ENCODE measurements at regions not wholly inside any gene's neighbourhood (a gene's known extent, or its start where the extent isn't known, plus 50 kb on each side); places are given as distances from the start of the nearest gene placed in this dataset.

GRCh38 chr9:690517-691111 is 150.9 kb upstream of the DMRT1 start:
- dilution Hi-C loops (cut with MboI; ENCODE audit: extremely low pct_ligation_motif_present, low sequenced_read_pairs) (no loop called here), intact Hi-C loops (cut with micrococcal nuclease) (no loop called here)
- Histone ChIP-seq H4K20me1 (replicated peaks; ENCODE audit: control insufficient read depth, extremely low read depth, insufficient read depth, low read length) (no peaks in the 10 kb centered on the region), H3K4me3 (replicated peaks in 1 of 3; ENCODE audit: insufficient read depth in 1 of 3, low read depth in 1 of 3, low read length in 3 of 3) (no peak overlapping the region), H3K27ac (ENCODE audit: insufficient read depth, low read depth, low read length) (no peak overlapping the region), H2AFZ (ENCODE audit: low read depth, low read length) (no peak overlapping the region), H3K79me2 (ENCODE audit: control insufficient read depth, insufficient read depth, low read length) (peaks cover 20% of the 10 kb centered on the region), H3K36me3 (ENCODE audit: control insufficient read depth in 2 of 2, extremely low read depth in 1 of 2, insufficient read depth in 2 of 2, low read length in 2 of 2) (no peaks in the 10 kb centered on the region), H3K4me2 (ENCODE audit: insufficient read depth, low read length) (no peak overlapping the region), H3K9me1 (replicated peaks; ENCODE audit: control insufficient read depth, extremely low read depth, insufficient read depth, low read length) (no peaks in the 10 kb centered on the region), H3K9ac (replicated peaks; ENCODE audit: extremely low read depth, insufficient read depth, low read length) (no peak overlapping the region), H3K27me3 (ENCODE audit: control insufficient read depth in 2 of 2, insufficient read depth in 2 of 2, low read length in 2 of 2) (no peaks in the 10 kb centered on the region), H3K9me3 (replicated peaks; ENCODE audit: control insufficient read depth, insufficient read depth, low read length) (no peaks in the 10 kb centered on the region), H3K4me1 (ENCODE audit: control insufficient read depth, extremely low read depth, insufficient read depth, low read length) (peaks cover 57% of the 10 kb centered on the region)
- POLR2A ChIA-PET = no interaction called here
- FAIRE-seq (no peak), DNase-seq (ENCODE audit: low read depth, low spot score) (no peak)
- CTCF ChIA-PET = no interaction called here
- BruUV-seq (replicated peaks) = no TSS peak
- TF ChIP-seq EZH2 (IDR thresholded peaks at IDR 0.05; ENCODE audit: borderline replicate concordance, low read depth, low read length, severe bottlenecking) (no peak), FOS (IDR thresholded peaks at IDR 0.05; ENCODE audit: borderline replicate concordance, insufficient read depth, low read length) (no peak), POLR2AphosphoS5 (IDR thresholded peaks at IDR 0.05; ENCODE audit: insufficient read depth, low read depth, low read length) (no peak), JUN (IDR thresholded peaks at IDR 0.05; ENCODE audit: borderline replicate concordance, insufficient read depth, insufficient read length, low read depth) (no peak), POLR2A (IDR thresholded peaks at IDR 0.05; ENCODE audit: low read depth, low read length) (no peak)
- TF ChIP-seq, protein P1, sequence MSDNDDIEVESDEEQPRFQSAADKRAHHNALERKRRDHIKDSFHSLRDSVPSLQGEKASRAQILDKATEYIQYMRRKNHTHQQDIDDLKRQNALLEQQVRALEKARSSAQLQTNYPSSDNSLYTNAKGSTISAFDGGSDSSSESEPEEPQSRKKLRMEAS (IDR thresholded peaks at IDR 0.05; ENCODE audit: insufficient read depth, insufficient read length) = no peak
- TF ChIP-seq, protein P2, sequence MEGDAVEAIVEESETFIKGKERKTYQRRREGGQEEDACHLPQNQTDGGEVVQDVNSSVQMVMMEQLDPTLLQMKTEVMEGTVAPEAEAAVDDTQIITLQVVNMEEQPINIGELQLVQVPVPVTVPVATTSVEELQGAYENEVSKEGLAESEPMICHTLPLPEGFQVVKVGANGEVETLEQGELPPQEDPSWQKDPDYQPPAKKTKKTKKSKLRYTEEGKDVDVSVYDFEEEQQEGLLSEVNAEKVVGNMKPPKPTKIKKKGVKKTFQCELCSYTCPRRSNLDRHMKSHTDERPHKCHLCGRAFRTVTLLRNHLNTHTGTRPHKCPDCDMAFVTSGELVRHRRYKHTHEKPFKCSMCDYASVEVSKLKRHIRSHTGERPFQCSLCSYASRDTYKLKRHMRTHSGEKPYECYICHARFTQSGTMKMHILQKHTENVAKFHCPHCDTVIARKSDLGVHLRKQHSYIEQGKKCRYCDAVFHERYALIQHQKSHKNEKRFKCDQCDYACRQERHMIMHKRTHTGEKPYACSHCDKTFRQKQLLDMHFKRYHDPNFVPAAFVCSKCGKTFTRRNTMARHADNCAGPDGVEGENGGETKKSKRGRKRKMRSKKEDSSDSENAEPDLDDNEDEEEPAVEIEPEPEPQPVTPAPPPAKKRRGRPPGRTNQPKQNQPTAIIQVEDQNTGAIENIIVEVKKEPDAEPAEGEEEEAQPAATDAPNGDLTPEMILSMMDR (IDR thresholded peaks at IDR 0.05; ENCODE audit: extremely low read depth in 1 of 2, insufficient read depth in 1 of 2, low read depth in 1 of 2, low read length in 2 of 2) = no peak

All from endothelial cell of umbilical vein (primary cell).